ACC112 (cell line): ENCODE measurements at regions not wholly inside any gene's neighbourhood (a gene's known extent, or its start where the extent isn't known, plus 50 kb on each side); places are given as distances from the start of the nearest gene placed in this dataset.

ENCODE experiments used
- H2AFZ ChIP-seq: fragments of 200-600 bp; sonication (generic); one replicate; pipeline ENCODE4 v1.6.0; 2017; ENCODE audit warnings: antibody characterized with exemption, low read length; ENCODE audit not compliant: unreplicated experiment
- H3K27ac ChIP-seq: fragments of 200-600 bp; sonication (generic); 2 replicates; pipeline ENCODE4 v1.5.1; 2014; ENCODE audit warnings: low read depth, mild to moderate bottlenecking, antibody characterized with exemption, low read length, moderate library complexity
- H3K27me3 ChIP-seq: fragments of 200-600 bp; sonication (generic); 2 replicates; pipeline ENCODE4 v1.6.1; 2014; ENCODE audit warnings: mild to moderate bottlenecking, antibody characterized with exemption, low read length, moderate library complexity, mixed read lengths; ENCODE audit not compliant: insufficient read depth
- H3K36me3 ChIP-seq: fragments of 200-600 bp; sonication (generic); 2 replicates; pipeline ENCODE4 v1.6.1; 2016; ENCODE audit warnings: mild to moderate bottlenecking, antibody characterized with exemption, low read length, moderate library complexity, mixed read lengths; ENCODE audit not compliant: insufficient read depth
- H3K4me1 ChIP-seq: fragments of 200-600 bp; sonication (generic); one replicate; pipeline ENCODE4 v1.6.1; 2016; ENCODE audit warnings: low read length, mixed read lengths; ENCODE audit not compliant: insufficient read depth, unreplicated experiment, control insufficient read depth
- H3K4me3 ChIP-seq: fragments of 200-600 bp; sonication (generic); 2 replicates; pipeline ENCODE4 v1.5.1; 2014; ENCODE audit warnings: mild to moderate bottlenecking, low read depth, low read length
- H3K79me2 ChIP-seq: fragments of 200-600 bp; sonication (generic); one replicate; pipeline ENCODE4 v1.6.0; 2016; ENCODE audit warnings: low read length; ENCODE audit not compliant: control insufficient read depth, unreplicated experiment, insufficient read depth

DNA sequence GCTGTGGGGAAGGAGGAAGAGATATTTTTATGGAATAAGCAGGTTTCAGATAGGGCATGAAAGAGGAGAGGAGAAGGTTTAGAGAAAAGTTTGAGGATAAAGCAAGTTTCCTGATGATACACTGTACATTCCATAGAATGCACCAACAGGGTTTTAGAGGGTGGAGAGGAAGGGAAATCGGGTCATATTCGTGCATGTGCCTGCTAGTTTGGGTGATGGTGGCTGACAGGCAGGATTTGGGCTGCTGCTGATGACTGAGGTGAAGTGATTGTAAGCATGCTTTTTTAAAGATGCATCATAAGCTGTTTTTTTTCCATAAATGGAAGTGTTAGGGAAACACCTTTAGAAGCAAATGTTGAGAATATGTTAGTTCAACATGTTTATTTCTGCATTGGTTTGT is 68.8 kb downstream of the PMAIP1 start:
- Histone ChIP-seq H2AFZ (no peak overlapping the region), H3K27me3 (peaks cover 7% of the 10 kb centered on the region; the same call in 1 of the 2 replicates), H3K27ac (no peak overlapping the region), H3K4me1 (no peaks in the 10 kb centered on the region), H3K79me2 (no peaks in the 10 kb centered on the region), H3K36me3 (no peaks in the 10 kb centered on the region), H3K4me3 (no peak overlapping the region)

DNA sequence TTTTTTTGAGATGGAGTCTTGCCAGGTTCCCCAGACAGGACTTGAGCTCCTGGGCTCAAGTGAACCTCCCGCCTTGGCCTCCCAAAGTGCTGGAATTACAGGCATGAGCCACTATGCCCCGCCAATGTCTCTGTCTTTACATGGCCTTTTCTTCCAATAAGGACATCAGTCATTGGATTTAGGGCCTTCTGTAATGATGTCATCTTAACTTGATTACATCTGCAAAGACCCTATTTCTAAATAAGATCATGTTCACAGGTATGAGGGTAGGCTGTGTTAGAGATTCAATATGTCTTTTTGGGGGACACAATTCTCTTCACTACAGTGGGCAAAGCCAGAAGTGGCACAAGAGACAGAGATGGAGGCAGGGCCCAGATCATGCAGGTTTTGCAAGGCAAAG is 68.1 kb downstream of the PMAIP1 start:
- H3K4me1 ChIP-seq, result no peaks in the 10 kb centered on the region
- H3K4me3 ChIP-seq, result no peak overlapping the region
- H3K36me3 ChIP-seq, result no peaks in the 10 kb centered on the region
- no peak overlapping the region for H2AFZ ChIP-seq
- peaks cover 7% of the 10 kb centered on the region; the same call in 1 of the 2 replicates for H3K27me3 ChIP-seq
- H3K27ac ChIP-seq, result no peak overlapping the region
- no peaks in the 10 kb centered on the region for H3K79me2 ChIP-seq

DNA sequence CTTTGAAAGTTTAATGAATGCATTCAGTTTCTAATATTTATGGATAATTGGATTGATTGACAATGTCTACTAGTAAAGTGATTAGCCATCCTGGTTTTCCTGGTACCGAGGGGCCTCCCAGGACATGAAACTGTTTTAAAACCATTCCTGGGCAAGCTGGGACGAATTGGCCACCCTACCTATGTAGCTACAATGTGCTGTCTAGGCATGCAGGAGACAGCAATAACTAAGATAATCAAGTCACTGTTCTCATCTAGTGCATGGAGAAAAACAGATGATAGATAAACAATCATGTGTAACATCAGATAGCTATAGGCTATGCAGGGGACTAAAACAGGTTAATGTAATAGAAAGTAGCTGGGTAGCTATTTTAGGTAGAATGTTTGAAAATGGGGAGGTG is 67.1 kb downstream of the PMAIP1 start:
- Histone ChIP-seq H3K27me3 (peaks cover 7% of the 10 kb centered on the region; the same call in 1 of the 2 replicates), H3K79me2 (no peaks in the 10 kb centered on the region), H3K4me1 (no peaks in the 10 kb centered on the region), H3K36me3 (no peaks in the 10 kb centered on the region), H3K27ac (no peak overlapping the region), H2AFZ (no peak overlapping the region), H3K4me3 (no peak overlapping the region)

DNA sequence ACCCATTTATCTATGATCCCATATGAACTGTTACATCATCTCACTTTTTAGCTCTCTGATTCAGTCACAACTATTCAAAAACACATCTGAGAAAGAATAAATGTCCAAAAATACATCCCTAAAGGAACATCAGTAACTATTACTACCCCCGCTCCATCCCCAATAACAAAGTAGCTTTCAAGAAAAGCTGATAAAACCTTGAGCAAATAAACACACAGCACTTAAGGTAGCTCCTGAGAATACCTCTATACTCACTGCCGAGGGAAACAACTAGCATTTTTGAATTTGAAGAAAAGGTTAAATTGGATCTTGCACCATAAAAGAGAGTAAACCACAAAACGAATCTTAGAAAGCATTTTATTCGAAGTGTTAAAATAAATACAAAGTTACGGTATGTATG is 63.4 kb downstream of the PMAIP1 start:
- Histone ChIP-seq H3K27me3 (no peaks in the 10 kb centered on the region), H3K4me3 (no peak overlapping the region), H3K4me1 (peaks cover 22% of the 10 kb centered on the region), H3K27ac (no peak overlapping the region), H2AFZ (no peak overlapping the region), H3K36me3 (no peaks in the 10 kb centered on the region), H3K79me2 (no peaks in the 10 kb centered on the region)

DNA sequence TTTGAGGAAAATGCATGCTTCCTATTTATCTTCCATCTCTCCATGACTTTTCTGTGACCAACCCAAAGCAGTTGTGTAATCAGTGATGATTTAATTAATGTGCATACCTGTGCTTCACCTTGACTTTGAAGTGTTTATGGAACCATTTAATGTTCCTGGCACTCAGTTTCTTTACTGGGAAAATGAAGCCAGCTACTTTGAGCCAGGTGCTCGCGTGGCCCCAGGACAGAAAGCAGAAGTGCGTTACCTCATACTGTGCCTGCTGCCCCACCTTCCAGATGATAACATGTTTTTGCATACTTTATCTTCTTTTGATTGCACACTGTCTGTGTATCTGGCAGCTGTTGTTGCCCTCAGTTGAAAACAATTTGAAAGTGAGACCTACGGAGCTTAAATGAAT is 61.3 kb downstream of the PMAIP1 start:
- Histone ChIP-seq H3K4me3 (no peak overlapping the region), H3K27me3 (no peaks in the 10 kb centered on the region), H3K27ac (no peak overlapping the region), H3K79me2 (no peaks in the 10 kb centered on the region), H3K4me1 (peaks cover 41% of the 10 kb centered on the region), H2AFZ (no peak overlapping the region), H3K36me3 (no peaks in the 10 kb centered on the region)

DNA sequence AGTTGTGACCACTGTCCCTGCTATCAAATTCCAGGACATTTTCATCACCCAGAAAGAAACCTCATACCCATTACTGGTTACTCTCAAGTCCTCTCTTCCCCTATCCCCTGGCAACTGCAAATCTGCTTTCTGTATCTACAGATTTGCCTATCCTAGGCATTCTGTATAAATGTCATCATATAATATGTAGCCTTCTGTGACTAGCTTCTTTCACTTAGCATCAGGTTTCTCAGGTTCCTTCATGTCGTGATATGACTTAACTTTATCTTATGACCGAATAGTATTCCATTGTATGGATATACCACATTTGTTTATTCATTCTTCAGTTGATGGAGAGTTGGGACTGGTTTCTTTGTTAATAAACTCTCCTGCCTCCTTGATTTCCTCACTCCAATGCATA is 60.5 kb downstream of the PMAIP1 start:
- Histone ChIP-seq H3K4me1 (peaks cover 42% of the 10 kb centered on the region), H3K27ac (no peak overlapping the region), H3K27me3 (no peaks in the 10 kb centered on the region), H3K36me3 (no peaks in the 10 kb centered on the region), H3K4me3 (no peak overlapping the region), H2AFZ (no peak overlapping the region), H3K79me2 (no peaks in the 10 kb centered on the region)

DNA sequence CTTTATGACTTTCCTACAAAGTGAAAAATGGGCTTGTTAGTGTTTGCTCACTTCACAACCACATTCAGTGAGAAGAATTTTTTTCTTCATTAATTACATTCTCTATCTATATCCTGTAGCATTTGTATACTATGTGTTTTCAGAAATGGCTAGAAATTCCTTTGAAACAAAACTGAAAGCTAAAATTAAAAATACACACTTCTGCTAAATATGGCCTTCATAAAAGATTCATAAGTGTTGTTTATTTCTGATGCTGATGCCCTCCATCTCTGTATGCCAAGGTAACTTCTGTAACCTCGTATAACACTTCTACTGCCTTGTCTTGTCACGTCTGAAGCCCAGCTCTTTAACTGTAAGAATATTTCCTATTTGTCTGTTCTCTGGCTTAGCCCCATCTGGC is 59.8 kb downstream of the PMAIP1 start:
- Histone ChIP-seq H2AFZ (peak overlapping the region; percentile 55), H3K79me2 (no peaks in the 10 kb centered on the region), H3K27me3 (no peaks in the 10 kb centered on the region), H3K36me3 (no peaks in the 10 kb centered on the region), H3K27ac (no peak overlapping the region), H3K4me3 (no peak overlapping the region), H3K4me1 (peaks cover 47% of the 10 kb centered on the region)

DNA sequence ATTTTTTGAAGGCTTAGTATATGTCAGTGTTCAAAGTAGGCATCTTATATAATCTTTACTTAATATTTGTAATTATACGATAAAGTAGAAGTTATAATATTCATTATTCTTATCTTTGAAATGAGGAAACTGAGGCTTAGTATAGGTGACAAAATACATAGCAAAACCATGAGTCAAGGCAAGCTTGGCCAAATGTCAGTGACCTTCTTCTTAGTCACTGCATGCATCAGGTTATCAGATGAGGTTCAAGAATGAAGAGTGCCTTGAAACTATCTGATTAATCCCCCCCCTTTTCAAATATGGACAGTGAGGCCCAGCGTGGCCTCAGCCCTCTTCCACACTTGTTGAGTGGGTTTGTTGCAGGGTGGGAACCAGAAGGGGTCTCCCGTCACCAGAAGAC is 59.3 kb downstream of the PMAIP1 start:
- peak overlapping the region; percentile 10 for H2AFZ ChIP-seq
- H3K27ac ChIP-seq, result no peak overlapping the region
- no peaks in the 10 kb centered on the region for H3K36me3 ChIP-seq
- H3K4me1 ChIP-seq, result peaks cover 52% of the 10 kb centered on the region
- H3K4me3 ChIP-seq, result no peak overlapping the region
- no peaks in the 10 kb centered on the region for H3K27me3 ChIP-seq
- H3K79me2 ChIP-seq, result no peaks in the 10 kb centered on the region

DNA sequence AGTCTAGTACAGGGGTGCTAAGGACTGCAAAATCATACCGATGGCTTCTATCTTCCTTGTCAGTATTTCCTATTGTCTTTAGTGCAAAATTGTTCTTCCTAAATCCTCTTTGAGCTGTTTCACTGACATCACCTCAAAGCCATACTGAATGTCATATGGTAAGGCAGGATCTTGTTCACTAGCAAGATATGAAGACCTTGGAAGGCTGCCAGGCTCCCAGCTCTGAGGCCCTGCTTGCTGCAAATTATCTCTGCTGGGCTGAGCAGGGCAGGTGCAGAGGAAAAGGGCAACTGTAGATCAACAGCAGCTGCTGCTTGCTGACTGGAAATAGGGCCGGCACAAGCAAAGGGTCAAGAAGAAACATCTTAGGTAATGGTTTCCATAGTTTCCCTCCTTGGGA is 58.2 kb downstream of the PMAIP1 start:
- no peak overlapping the region for H2AFZ ChIP-seq

DNA sequence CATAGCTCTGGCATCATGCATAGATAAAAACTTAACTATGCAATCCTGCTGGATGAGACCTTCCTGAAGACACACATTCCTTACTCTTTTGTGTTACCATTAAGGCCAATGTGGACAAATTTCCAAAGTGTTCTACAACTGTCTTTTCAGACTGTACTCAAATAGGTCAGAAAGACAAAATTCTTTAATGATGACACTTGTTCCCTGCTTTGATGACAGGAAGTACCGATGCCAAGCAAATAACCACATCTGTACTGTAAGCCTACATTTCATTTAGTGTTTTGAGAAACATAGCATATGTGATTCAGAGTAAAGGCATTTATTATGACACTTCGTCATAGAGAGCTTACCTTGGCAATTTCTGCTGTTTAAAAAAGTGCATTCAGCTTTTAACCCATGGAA is 55.0 kb downstream of the PMAIP1 start:
- no peaks in the 10 kb centered on the region for H3K27me3 ChIP-seq
- peak overlapping the region; percentile 33 for H3K4me3 ChIP-seq
- no peaks in the 10 kb centered on the region for H3K79me2 ChIP-seq
- H3K27ac ChIP-seq, result peak overlapping the region; percentile 88
- H3K4me1 ChIP-seq, result peaks cover 77% of the 10 kb centered on the region
- H2AFZ ChIP-seq, result no peak overlapping the region
- H3K36me3 ChIP-seq, result no peaks in the 10 kb centered on the region

More for the DNA sequence above, 58.2 kb downstream of the PMAIP1 start:
- Histone ChIP-seq H3K79me2 (no peaks in the 10 kb centered on the region), H3K4me1 (peaks cover 64% of the 10 kb centered on the region), H3K36me3 (no peaks in the 10 kb centered on the region), H3K27ac (0 out of 2 replicates have a peak overlapping the region, but pooled peaks have one; percentile 24), H3K27me3 (no peaks in the 10 kb centered on the region), H3K4me3 (no peak overlapping the region)

DNA sequence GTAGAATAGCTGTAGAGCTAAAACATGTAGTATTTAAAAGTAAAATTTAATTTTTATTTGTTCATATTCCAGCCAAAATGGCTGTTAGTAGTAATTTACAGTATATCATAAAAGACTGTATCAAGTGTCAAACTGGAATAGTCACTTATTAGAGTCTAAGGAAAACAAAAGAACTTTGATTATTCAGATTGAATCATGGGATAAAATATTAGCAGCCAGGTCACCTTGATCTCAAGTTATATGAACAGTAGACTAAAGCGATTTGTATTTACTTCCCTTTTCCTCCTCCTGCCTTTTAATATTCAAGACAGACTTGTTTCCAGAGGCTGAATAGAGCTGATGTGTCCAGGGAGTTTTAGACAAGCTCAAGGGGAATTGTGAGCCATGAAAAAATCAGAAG is 54.4 kb downstream of the PMAIP1 start:
- H3K27ac ChIP-seq, result peak overlapping the region; percentile 88
- H2AFZ ChIP-seq, result no peak overlapping the region
- no peaks in the 10 kb centered on the region for H3K27me3 ChIP-seq
- H3K4me1 ChIP-seq, result peaks cover 72% of the 10 kb centered on the region
- H3K79me2 ChIP-seq, result no peaks in the 10 kb centered on the region
- no peaks in the 10 kb centered on the region for H3K36me3 ChIP-seq
- peak overlapping the region; percentile 33 for H3K4me3 ChIP-seq
